Mucosa of descending colon (tissue), 3 donors: ENCODE measurements at regions not wholly inside any gene's neighbourhood (a gene's known extent, or its start where the extent isn't known, plus 50 kb on each side); places are given as distances from the start of the nearest gene placed in this dataset.

ENCODE experiments used
- ATAC-seq: fragments of 200-7000 bp; cut with Tn5 transposase; one replicate; pipeline ENCODE4 v1.9.1; 2020; ENCODE audit warnings: mild to moderate bottlenecking, moderate library complexity
- DNase-seq, 3 donors: peaks; one replicate each; pipeline ENCODE4 v3.0.0-alpha.2; 2020
- H3K36me3 ChIP-seq: fragments of 200-600 bp; one replicate; pipeline ENCODE4 v1.8.0; 2021; ENCODE audit warnings: low read depth, mild to moderate bottlenecking
- H3K4me1 ChIP-seq: fragments of 200-600 bp; one replicate; pipeline ENCODE4 v1.8.0; 2021; ENCODE audit warnings: low read depth, mild to moderate bottlenecking
- H3K4me3 ChIP-seq: fragments of 200-600 bp; one replicate; pipeline ENCODE4 v1.8.0; 2021; ENCODE audit warnings: mild to moderate bottlenecking
- H3K9me3 ChIP-seq: fragments of 200-600 bp; one replicate; pipeline ENCODE4 v1.8.0; 2021; ENCODE audit warnings: mild to moderate bottlenecking
- CTCF ChIP-seq: fragments of 200-600 bp; IDR thresholded peaks from one replicate; pipeline ENCODE4 v1.8.0; 2022; ENCODE audit warnings: antibody characterized with exemption, mild to moderate bottlenecking
- intact Hi-C, 2 donors: fragments of 100-400 bp; cut with DNase I in 1 of 2; cut with micrococcal nuclease in 1 of 2; formaldehyde crosslinking; loops; one replicate each; pipeline versions ENCODE4 v1.11.0 to v1.11.1; 2022; cut with DNase I, micrococcal nuclease
- donor health status: DM: no; HTN: no; CAD: no; lungs with moderate emphysema.
- donor health status: DM: no; HTN: no; CAD: no.
- donor health status: DM: no; HTN: yes; CAD: no.

- H3K36me3 ChIP-seq, result no peaks in the 10 kb centered on the region
- no peak for TF ChIP-seq CTCF
- H3K4me1 ChIP-seq, result no peaks in the 10 kb centered on the region
- DNase-seq (no peak), ATAC-seq (no peak)
- no peaks in the 10 kb centered on the region for H3K9me3 ChIP-seq
- intact Hi-C loops, result no loop called here
- no peak overlapping the region for H3K4me3 ChIP-seq
Measured at GRCh38 chr11:128181984-128182383, 405.4 kb downstream of the ETS1 start.

GRCh38 chr11:128181088-128181480, 406.3 kb downstream of the ETS1 start:
- Histone ChIP-seq H3K36me3 (no peaks in the 10 kb centered on the region), H3K9me3 (no peaks in the 10 kb centered on the region), H3K4me3 (no peak overlapping the region), H3K4me1 (no peaks in the 10 kb centered on the region)
- no peak for DNase-seq
- TF ChIP-seq CTCF, result no peak
- intact Hi-C loops, result no loop called here
- ATAC-seq, result no peak

GRCh38 chr11:128180441-128181087, 406.8 kb downstream of the ETS1 start:
- no peak for DNase-seq
- intact Hi-C loops, result no loop called here
- TF ChIP-seq CTCF, result no peak
- H3K4me1 ChIP-seq, result no peaks in the 10 kb centered on the region
- no peaks in the 10 kb centered on the region for H3K9me3 ChIP-seq
- no peaks in the 10 kb centered on the region for H3K36me3 ChIP-seq
- no peak for ATAC-seq
- no peak overlapping the region for H3K4me3 ChIP-seq

GRCh38 chr11:128179512-128179911, 407.8 kb downstream of the ETS1 start:
- H3K9me3 ChIP-seq, result no peaks in the 10 kb centered on the region
- no peak for TF ChIP-seq CTCF
- intact Hi-C loops, result loop anchor here in 1 of 2 donors (10.0 kb wide), 2 partner anchors 105 to 455 kb away; no protein-coding TSS in a partner anchor
- DNase-seq (no peak), ATAC-seq (no peak)
- H3K36me3 ChIP-seq, result no peaks in the 10 kb centered on the region
- no peak overlapping the region for H3K4me3 ChIP-seq
- H3K4me1 ChIP-seq, result no peaks in the 10 kb centered on the region

GRCh38 chr11:128179039-128179438, 408.3 kb downstream of the ETS1 start:
- H3K4me3 ChIP-seq, result no peak overlapping the region
- no peak for ATAC-seq
- H3K36me3 ChIP-seq, result no peaks in the 10 kb centered on the region
- H3K9me3 ChIP-seq, result no peaks in the 10 kb centered on the region
- no peaks in the 10 kb centered on the region for H3K4me1 ChIP-seq
- TF ChIP-seq CTCF, result no peak
- no peak for DNase-seq
- intact Hi-C loops, result loop anchor here in 1 of 2 donors (10.0 kb wide), 2 partner anchors 106 to 456 kb away; no protein-coding TSS in a partner anchor
